NCI-H1694 (cell line): ENCODE measurements at regions not wholly inside any gene's neighbourhood (a gene's known extent, or its start where the extent isn't known, plus 50 kb on each side); places are given as distances from the start of the nearest gene placed in this dataset.
"Not testable (repeated sequence)": the region's sequence is repeated elsewhere in the genome, so short reads cannot be mapped to it uniquely, and the experiment has no call there.

Experiments used
- DNase-seq: peaks from one replicate; lab custom pipeline; 2025; lab: John Stamatoyannopoulos, UW

GRCh38 chr9:7542693-7543092 lies 256.9 kb downstream of the DMAC1 start:
- no peak for DNase-seq

GRCh38 chr9:7542126-7542525 lies 257.5 kb downstream of the DMAC1 start:
- DNase-seq: no peak

GRCh38 chr9:7536310-7536939 lies 263.2 kb downstream of the DMAC1 start:
- no peak for DNase-seq

- no peak for DNase-seq
These were observed 265.2 kb downstream of the DMAC1 start for GRCh38 chr9:7534211-7534935.

- no peak for DNase-seq
These were observed 266.0 kb downstream of the DMAC1 start for GRCh38 chr9:7533376-7534090.

GRCh38 chr9:7523426-7524043 lies 276.0 kb downstream of the DMAC1 start:
- no peak for DNase-seq

- DNase-seq: no peak
These were observed 279.2 kb downstream of the DMAC1 start for GRCh38 chr9:7520396-7520795.

GRCh38 chr9:7516376-7516775 lies 283.2 kb downstream of the DMAC1 start:
- DNase-seq: no peak

GRCh38 chr9:7510199-7510598 lies 289.4 kb downstream of the DMAC1 start:
- no peak for DNase-seq

GRCh38 chr9:7509576-7510145 lies 289.9 kb downstream of the DMAC1 start:
- no peak for DNase-seq

GRCh38 chr9:7508516-7508915 lies 291.1 kb downstream of the DMAC1 start:
- DNase-seq: no peak

- no peak for DNase-seq
These were observed 291.9 kb downstream of the DMAC1 start for GRCh38 chr9:7507566-7508270.

- no peak for DNase-seq
These were observed 292.6 kb downstream of the DMAC1 start for GRCh38 chr9:7507026-7507425.

GRCh38 chr9:7500521-7500920 lies 299.1 kb downstream of the DMAC1 start:
- no peak for DNase-seq

GRCh38 chr9:7491641-7492040 lies 307.9 kb downstream of the DMAC1 start:
- DNase-seq: no peak

- no peak for DNase-seq
These were observed 309.1 kb downstream of the DMAC1 start for GRCh38 chr9:7490317-7491108.

- no peak for DNase-seq
These were observed 310.5 kb downstream of the DMAC1 start for GRCh38 chr9:7489036-7489435.

GRCh38 chr9:7484014-7484413 lies 315.6 kb downstream of the DMAC1 start:
- DNase-seq: not testable (repeated sequence)

GRCh38 chr9:7481570-7481969 lies 318.0 kb downstream of the DMAC1 start:
- DNase-seq: no peak

- DNase-seq: no peak
These were observed 320.3 kb downstream of the DMAC1 start for GRCh38 chr9:7479300-7479699.

GRCh38 chr9:7478646-7479045 lies 320.9 kb downstream of the DMAC1 start:
- DNase-seq: no peak
